NCI-H510A (cell line): ENCODE measurements at regions not wholly inside any gene's neighbourhood (a gene's known extent, or its start where the extent isn't known, plus 50 kb on each side); places are given as distances from the start of the nearest gene placed in this dataset.
"Not testable (repeated sequence)": the region's sequence is repeated elsewhere in the genome, so short reads cannot be mapped to it uniquely, and the experiment has no call there.

ENCODE experiments used
- DNase-seq: peaks from one replicate; lab custom pipeline; 2025; lab: John Stamatoyannopoulos, UW

GRCh38 chr5:68661237-68661636 is 432.6 kb upstream of the SLC30A5 start:
- no peak for DNase-seq

DNA sequence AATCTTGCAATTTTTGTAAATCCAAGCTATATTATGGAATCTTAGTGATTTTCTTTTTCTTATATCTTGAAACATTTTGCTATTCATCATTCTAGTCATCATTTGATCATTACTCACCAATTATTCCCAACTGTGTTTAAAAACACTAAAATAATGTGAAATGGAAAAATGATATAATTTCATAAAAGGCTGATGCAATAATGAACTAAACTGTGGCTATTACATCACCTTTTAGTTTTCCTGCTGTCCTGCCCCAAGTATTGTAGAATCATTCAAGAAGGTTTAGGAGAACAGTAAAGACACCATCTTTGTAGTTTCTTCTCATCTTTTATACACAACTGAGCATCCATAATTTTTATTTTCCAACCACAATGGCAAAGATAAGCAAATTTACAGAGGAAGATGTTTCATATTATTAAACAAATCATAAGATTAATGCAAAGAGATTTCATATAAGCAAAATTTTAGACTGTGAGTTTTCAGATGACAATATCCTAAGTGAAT is 431.0 kb upstream of the SLC30A5 start:
- no peak for DNase-seq

- DNase-seq = no peak
Observed at GRCh38 chr5:68669864-68670575, 423.8 kb upstream of the SLC30A5 start.

- no peak for DNase-seq
Observed at GRCh38 chr5:68673106-68673822, 420.6 kb upstream of the SLC30A5 start.

DNA sequence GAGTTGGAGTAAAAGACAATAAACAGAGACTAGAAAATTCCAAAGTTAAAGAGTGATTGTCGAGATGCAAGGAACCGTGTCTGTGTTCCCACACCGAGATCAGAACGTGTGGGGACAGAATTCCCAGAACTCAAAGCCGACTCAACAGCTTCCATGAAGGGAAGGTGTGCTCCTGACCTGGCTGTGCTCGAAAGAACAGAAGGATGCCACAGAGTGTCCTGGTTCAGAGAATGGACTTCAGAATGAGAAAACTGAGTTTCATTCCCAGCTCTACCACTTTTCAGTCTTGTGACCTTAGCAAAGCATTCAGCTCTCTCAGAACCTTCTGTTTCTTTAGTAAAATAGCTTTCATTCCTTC is 420.0 kb upstream of the SLC30A5 start:
- no peak for DNase-seq

GRCh38 chr5:68679041-68679440 is 414.8 kb upstream of the SLC30A5 start:
- no peak for DNase-seq

GRCh38 chr5:68680366-68680765 is 413.4 kb upstream of the SLC30A5 start:
- DNase-seq = no peak

DNA sequence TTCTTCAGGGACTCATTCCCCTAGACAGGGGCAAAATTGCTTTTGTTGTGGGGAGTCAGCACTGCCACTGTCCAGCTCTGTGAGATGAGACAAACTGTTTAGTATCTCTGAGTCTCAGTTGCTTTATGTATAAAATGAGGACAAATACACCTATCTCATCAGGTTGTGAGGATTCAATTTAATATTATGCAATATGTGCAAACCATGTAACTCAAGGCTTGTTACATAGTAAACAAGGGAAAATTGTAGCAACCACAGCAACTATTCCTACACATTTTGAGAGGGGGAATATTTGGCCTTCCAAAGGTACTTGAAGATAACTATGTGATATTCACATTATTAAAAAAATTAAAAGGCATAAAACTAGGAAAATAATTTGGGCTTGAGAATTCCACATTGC is 411.9 kb upstream of the SLC30A5 start:
- DNase-seq = no peak

- DNase-seq = no peak
Observed at GRCh38 chr5:68682400-68683160, 411.2 kb upstream of the SLC30A5 start.

- no peak for DNase-seq
Observed at GRCh38 chr5:68683632-68684036, 410.2 kb upstream of the SLC30A5 start.

DNA sequence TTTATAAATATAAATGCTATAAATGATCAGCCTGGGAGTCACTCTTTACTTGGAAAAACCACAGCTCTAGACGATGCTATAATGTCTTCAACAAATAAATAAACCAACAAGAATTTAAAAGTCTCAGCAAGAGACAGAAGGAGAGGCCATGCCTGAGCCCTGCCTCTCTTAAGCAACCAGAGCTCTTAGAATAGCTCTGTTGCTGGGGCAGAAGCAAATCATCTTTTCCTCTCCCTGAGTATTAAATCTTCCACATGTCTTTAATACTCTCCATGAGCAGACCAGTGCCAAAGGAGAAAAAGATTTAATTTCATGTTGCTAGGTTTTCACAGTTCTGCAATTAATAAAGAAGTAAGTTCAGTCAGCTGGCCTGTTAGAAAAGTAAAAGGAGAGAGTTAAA is 408.0 kb upstream of the SLC30A5 start:
- no peak for DNase-seq

GRCh38 chr5:68688547-68688946 is 405.3 kb upstream of the SLC30A5 start:
- no peak for DNase-seq

DNA sequence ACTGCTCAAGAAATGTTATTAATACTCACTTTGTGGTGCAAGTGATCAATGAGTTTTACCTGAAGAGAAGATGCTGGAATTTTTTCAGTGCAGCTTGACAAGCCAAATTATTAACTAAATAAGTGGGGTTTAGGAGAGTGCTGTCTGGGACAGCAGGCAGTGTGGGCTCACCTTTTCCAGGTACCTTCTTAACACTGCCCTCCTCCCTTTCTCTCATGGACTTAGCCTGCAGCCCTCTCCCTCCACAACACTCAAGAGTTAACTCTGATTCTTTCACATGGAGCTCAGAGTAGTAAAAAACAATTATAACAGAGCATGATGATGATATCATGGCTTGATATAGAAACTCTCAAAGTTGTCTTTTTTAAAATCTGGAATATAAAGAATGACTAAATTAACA is 404.8 kb upstream of the SLC30A5 start:
- no peak for DNase-seq

- DNase-seq = not testable (repeated sequence)
Observed at GRCh38 chr5:68691874-68692273, 401.9 kb upstream of the SLC30A5 start.

- DNase-seq = no peak
Observed at GRCh38 chr5:68698025-68698940, 395.5 kb upstream of the SLC30A5 start.

DNA sequence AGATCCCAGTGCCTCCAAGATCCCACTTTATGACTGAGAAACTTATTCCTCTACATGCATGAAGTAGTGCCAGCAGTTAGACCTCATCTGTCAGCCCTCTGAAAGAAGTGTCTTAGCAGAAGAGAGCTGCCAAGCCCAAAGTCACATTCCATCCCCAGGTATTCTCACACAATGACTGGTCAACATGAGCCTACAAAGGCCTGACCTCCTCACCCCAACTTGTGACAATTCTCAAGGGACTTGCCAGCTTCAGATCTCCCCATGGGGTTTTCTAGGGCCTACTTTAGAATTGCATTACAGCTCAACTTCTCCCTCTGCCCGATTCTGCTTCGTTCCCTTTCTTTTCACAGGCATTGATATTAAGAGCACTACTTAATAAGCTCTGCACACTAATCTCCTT is 393.8 kb upstream of the SLC30A5 start:
- DNase-seq = no peak

- DNase-seq = no peak
Observed at GRCh38 chr5:68707575-68707974, 386.2 kb upstream of the SLC30A5 start.

- no peak for DNase-seq
Observed at GRCh38 chr5:68708156-68708841, 385.5 kb upstream of the SLC30A5 start.

- no peak for DNase-seq
Observed at GRCh38 chr5:68708842-68709170, 385.0 kb upstream of the SLC30A5 start.

- no peak for DNase-seq
Observed at GRCh38 chr5:68709239-68709638, 384.6 kb upstream of the SLC30A5 start.

DNA sequence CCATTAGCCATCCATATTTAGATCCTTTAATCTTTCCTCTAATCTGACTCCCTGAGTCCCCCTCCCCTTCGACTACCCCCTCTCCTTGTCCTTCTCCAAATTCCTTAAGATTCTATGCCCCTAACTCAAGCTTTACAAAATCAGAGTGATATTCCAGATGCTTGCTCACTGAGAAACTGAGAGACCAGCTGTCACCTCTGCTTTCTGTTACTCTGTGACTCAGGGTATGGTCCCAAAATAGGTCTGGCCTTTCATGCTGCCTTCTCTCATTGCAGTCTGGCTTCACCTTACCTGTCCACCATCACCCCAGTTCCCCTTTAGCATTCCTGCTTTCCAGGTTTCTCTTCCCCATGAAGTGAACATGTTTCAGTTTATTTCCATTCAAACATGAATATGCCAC is 383.3 kb upstream of the SLC30A5 start:
- no peak for DNase-seq
